D721Med (cell line): ENCODE measurements at regions not wholly inside any gene's neighbourhood (a gene's known extent, or its start where the extent isn't known, plus 50 kb on each side); places are given as distances from the start of the nearest gene placed in this dataset.
"Not testable (repeated sequence)": the region's sequence is repeated elsewhere in the genome, so short reads cannot be mapped to it uniquely, and the experiment has no call there.

Source experiments
- DNase-seq: peaks from one replicate; pipeline ENCODE4 v3.0.0; 2011; ENCODE audit warnings: low spot score; ENCODE audit not compliant: insufficient read length
- FAIRE-seq: peaks from 2 replicates; lab custom pipeline; 2011; peaks lifted over from hg19 to GRCh38; lab: Jason Lieb, UNC
- CTCF ChIP-seq: IDR thresholded peaks from 2 replicates; pipeline ENCODE4 v1.5.1; 2012; ENCODE audit warnings: mild to moderate bottlenecking, control low read depth; ENCODE audit not compliant: insufficient read depth; ENCODE audit errors: missing control alignments

- DNase-seq (no peak), FAIRE-seq (no peak)
- TF ChIP-seq CTCF, result no peak
These were observed 94.0 kb upstream of the ABCA1 start for GRCh38 chr9:105021917-105022316.

DNA sequence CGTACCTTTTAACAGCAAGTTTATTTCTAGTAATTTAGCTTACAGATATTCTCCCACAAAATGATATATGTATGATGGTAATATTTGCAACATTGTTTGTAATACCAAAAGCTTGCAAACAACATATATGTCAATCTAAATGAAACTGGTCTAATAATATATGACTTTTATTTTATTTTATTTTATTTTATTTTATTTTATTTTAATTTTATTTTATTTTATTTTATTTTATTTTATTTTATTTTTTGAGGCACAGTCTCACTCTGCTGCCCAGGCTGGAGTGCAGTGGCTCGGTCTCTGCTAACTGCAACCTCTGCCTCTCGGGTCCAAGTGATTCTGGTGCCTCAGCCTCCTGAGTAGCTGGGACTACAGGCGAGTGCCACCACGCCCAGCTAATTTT, 94.6 kb upstream of the ABCA1 start:
- FAIRE-seq, DNase-seq: not testable (repeated sequence)

- TF ChIP-seq CTCF, result no peak
- DNase-seq (no peak), FAIRE-seq (no peak)
These were observed 95.8 kb upstream of the ABCA1 start for GRCh38 chr9:105023788-105024187.

GRCh38 chr9:105024529-105024928, 96.6 kb upstream of the ABCA1 start:
- DNase-seq (no peak), FAIRE-seq (no peak)
- TF ChIP-seq CTCF, result no peak

DNA sequence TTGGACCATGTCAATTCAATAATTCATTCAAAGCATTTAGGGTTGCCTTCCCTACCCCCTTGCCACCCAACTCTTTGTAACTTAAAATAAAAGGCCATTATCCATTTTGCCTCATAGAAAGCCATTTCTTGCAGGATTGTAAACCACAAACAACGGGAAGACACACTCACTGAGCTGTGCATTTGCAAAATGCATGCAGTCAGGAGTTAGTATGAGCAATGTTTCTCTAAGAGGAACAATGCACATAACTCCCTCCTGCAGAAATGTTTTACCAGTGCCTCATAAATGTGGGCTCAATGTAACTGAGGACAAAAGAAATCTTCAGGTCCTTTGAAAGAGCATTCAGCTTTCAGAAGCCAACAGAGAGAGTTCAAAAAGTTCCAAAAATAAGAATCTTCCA, 98.5 kb upstream of the ABCA1 start:
- no peak for TF ChIP-seq CTCF
- FAIRE-seq (no peak), DNase-seq (no peak)

DNA sequence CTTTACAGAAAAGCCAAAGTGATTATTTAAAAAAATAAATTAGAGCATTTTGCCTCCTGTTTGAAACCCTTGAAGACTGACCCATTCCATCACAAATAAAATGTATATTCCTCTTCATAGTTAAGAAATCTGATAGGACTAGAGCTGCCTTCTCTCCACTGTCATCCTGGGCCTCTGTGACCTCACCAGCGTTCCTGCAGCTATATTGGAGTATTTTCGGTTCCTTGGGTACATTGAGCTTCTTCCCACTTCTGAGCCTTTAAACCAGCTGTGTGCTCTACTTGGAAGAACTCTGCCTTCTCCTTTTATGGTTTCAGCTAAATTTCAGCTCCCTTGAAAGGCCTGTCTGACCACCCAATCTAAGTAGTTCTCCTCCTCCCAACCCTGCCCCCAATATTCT, 99.1 kb upstream of the ABCA1 start:
- TF ChIP-seq CTCF, result no peak
- DNase-seq (no peak), FAIRE-seq (no peak)

GRCh38 chr9:105030285-105030684, 102.3 kb upstream of the ABCA1 start:
- TF ChIP-seq CTCF, result no peak
- FAIRE-seq (no peak), DNase-seq (no peak)

DNA sequence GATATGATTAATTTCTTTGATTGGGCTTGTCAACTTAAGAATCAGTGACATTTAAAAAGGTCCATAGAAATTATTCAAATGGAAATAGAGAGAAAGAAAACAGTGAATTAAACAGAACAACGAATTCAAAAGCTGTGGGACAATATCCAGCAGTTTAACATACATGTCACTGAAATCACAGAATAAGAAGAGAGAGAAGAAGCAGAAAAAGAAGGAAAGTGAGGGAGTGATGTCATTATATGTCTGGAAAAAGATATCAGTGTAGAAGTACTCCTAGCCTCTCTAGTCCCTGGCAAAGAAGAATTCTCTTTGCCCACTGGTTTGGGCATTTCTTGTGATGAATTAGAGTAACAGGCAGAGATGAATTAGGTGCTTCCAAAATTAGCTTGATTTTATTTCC, 109.2 kb upstream of the ABCA1 start:
- TF ChIP-seq CTCF, result no peak
- FAIRE-seq (no peak), DNase-seq (no peak)
